ENCODE measurements at regions not wholly inside any gene's neighbourhood (a gene's known extent, or its start where the extent isn't known, plus 50 kb on each side); places are given as distances from the start of the nearest gene placed in this dataset.

DNA sequence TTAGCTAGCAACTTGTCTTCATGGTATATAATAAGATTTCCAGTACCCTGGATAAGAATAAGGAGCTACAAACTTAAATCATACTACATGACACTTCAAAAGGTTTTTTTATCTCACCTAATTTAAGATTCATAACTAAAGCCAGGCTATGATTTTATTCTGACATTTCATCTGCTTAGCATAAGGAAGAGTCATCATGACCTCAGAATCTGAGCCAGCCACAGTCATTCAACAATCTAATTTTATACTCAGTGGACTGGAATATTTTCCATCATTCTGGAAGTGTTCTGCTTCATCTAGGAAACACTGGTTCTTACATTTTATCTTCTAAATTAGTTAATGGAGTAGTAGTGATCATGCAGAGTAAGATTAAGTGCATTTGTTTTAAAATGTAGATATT is 102.1 kb upstream of the KCND2 start:
- H4K91ac ChIP-seq (ENCODE audit: insufficient read depth, low read depth, low read length): no peak overlapping the region
- in situ Hi-C loops (cut with MboI; ENCODE audit: low sequenced_read_pairs) (no loop called here), dilution Hi-C loops (cut with HindIII; ENCODE audit: low sequenced_read_pairs, unreplicated experiment) (no loop called here), intact Hi-C loops (cut with micrococcal nuclease) (no loop called here)
- H2AFZ ChIP-seq (replicated peaks; ENCODE audit: low read length, poor library complexity): no peak overlapping the region
- H2BK5ac ChIP-seq (ENCODE audit: low read depth, low read length, poor library complexity, severe bottlenecking): no peak overlapping the region
- H3K18ac ChIP-seq (ENCODE audit: low read depth, low read length): no peak overlapping the region
- H2AK5ac ChIP-seq (ENCODE audit: low read depth, low read length): no peak overlapping the region
- H3K23ac ChIP-seq (ENCODE audit: low read depth, low read length): no peak overlapping the region
- H3K4ac ChIP-seq (ENCODE audit: low read depth, low read length): no peak overlapping the region
- H4K20me1 ChIP-seq (ENCODE audit: insufficient read depth, low read length): no peaks in the 10 kb centered on the region
- H3K9me3 ChIP-seq (ENCODE audit: control insufficient read depth, insufficient read depth, low read length): no peaks in the 10 kb centered on the region
- no peak overlapping the region for H2BK20ac ChIP-seq (ENCODE audit: low read depth, low read length)
- H3K4me1 ChIP-seq (ENCODE audit: control insufficient read depth, insufficient read depth, low read length): no peaks in the 10 kb centered on the region
- no peak overlapping the region for H2BK15ac ChIP-seq (ENCODE audit: low read depth, low read length)
- H3K36me3 ChIP-seq (ENCODE audit: control insufficient read depth, insufficient read depth, low read length): no peaks in the 10 kb centered on the region
- H3K9me1 ChIP-seq (ENCODE audit: insufficient read depth, low read length): no peaks in the 10 kb centered on the region
- BruUV-seq (replicated peaks): no TSS peak
- no peaks in the 10 kb centered on the region for H3K79me1 ChIP-seq (ENCODE audit: low read depth in 1 of 2, low read length in 2 of 2)
- TF ChIP-seq, protein P1, sequence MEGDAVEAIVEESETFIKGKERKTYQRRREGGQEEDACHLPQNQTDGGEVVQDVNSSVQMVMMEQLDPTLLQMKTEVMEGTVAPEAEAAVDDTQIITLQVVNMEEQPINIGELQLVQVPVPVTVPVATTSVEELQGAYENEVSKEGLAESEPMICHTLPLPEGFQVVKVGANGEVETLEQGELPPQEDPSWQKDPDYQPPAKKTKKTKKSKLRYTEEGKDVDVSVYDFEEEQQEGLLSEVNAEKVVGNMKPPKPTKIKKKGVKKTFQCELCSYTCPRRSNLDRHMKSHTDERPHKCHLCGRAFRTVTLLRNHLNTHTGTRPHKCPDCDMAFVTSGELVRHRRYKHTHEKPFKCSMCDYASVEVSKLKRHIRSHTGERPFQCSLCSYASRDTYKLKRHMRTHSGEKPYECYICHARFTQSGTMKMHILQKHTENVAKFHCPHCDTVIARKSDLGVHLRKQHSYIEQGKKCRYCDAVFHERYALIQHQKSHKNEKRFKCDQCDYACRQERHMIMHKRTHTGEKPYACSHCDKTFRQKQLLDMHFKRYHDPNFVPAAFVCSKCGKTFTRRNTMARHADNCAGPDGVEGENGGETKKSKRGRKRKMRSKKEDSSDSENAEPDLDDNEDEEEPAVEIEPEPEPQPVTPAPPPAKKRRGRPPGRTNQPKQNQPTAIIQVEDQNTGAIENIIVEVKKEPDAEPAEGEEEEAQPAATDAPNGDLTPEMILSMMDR (conservative IDR thresholded peaks at IDR 0.05; ENCODE audit: low read depth, low read length): no peak
- TF ChIP-seq RAD21 (IDR thresholded peaks at IDR 0.05; ENCODE audit: low read length) (no peak), CHD1 (IDR thresholded peaks at IDR 0.05; ENCODE audit: low read depth, low read length) (no peak), MAFK (IDR thresholded peaks at IDR 0.05; ENCODE audit: low read depth, low read length) (no peak), RCOR1 (IDR thresholded peaks at IDR 0.05; ENCODE audit: insufficient replicate concordance, low read length) (no peak), MAZ (IDR thresholded peaks at IDR 0.05; ENCODE audit: borderline replicate concordance, low read depth, low read length) (no peak), ELK1 (IDR thresholded peaks at IDR 0.05; ENCODE audit: borderline replicate concordance, low read depth, low read length) (no peak), CEBPB (IDR thresholded peaks at IDR 0.05; ENCODE audit: low read depth, low read length) (no peak), SMC3 (IDR thresholded peaks at IDR 0.05; ENCODE audit: low read depth, low read length) (no peak), BHLHE40 (IDR thresholded peaks at IDR 0.05; ENCODE audit: low read depth, low read length) (no peak), NFE2L2 (IDR thresholded peaks at IDR 0.05; ENCODE audit: low read depth, low read length) (no peak), POLR2A (IDR thresholded peaks at IDR 0.05; ENCODE audit: low read depth, low read length) (no peak)
- ATAC-seq (ENCODE audit: low read depth) (no peak), DNase-seq (peak; percentile 15)
- H3K27ac ChIP-seq (ENCODE audit: insufficient read depth, low read length): no peak overlapping the region
- no peak overlapping the region for H3K9ac ChIP-seq (ENCODE audit: low read depth, low read length)
- no peak overlapping the region for H3K4me2 ChIP-seq (ENCODE audit: low read depth, low read length)
- no peak overlapping the region for H3K4me3 ChIP-seq (ENCODE audit: insufficient read depth, low read depth, low read length)
- POLR2A ChIA-PET (ENCODE audit: unreplicated experiment): no interaction called here
- CTCF ChIA-PET: no interaction called here
- no peak overlapping the region for H3K14ac ChIP-seq (replicated peaks; ENCODE audit: low read depth, low read length)
- H3K56ac ChIP-seq (ENCODE audit: extremely low read depth, insufficient read depth, low read length): no peak overlapping the region
- no peaks in the 10 kb centered on the region for H3K27me3 ChIP-seq (ENCODE audit: control insufficient read depth, insufficient read depth, low read length)
- H2AK9ac ChIP-seq (replicated peaks; ENCODE audit: low read depth, low read length, poor library complexity): no peak overlapping the region
- H2BK120ac ChIP-seq (ENCODE audit: low read depth, low read length): no peak overlapping the region
- H4K5ac ChIP-seq (ENCODE audit: low read depth, low read length): no peak overlapping the region
- no peak overlapping the region for H4K8ac ChIP-seq (ENCODE audit: low read depth in 2 of 2, low read length in 2 of 2)

Measured in IMR-90 (cell line).